NT2/D1 (cell line): ENCODE measurements at regions not wholly inside any gene's neighbourhood (a gene's known extent, or its start where the extent isn't known, plus 50 kb on each side); places are given as distances from the start of the nearest gene placed in this dataset.
"Not testable (repeated sequence)": the region's sequence is repeated elsewhere in the genome, so short reads cannot be mapped to it uniquely, and the experiment has no call there.

ENCODE experiments used
- SUZ12 ChIP-seq: IDR thresholded peaks from 2 replicates; pipeline ENCODE4 v1.6.1; 2011; ENCODE audit not compliant: insufficient read length, insufficient read depth; ENCODE audit errors: extremely low read depth
- ZNF274 ChIP-seq: IDR thresholded peaks from 2 replicates; pipeline ENCODE4 v1.6.1; 2011; ENCODE audit warnings: mild to moderate bottlenecking, low read depth, low read length

DNA sequence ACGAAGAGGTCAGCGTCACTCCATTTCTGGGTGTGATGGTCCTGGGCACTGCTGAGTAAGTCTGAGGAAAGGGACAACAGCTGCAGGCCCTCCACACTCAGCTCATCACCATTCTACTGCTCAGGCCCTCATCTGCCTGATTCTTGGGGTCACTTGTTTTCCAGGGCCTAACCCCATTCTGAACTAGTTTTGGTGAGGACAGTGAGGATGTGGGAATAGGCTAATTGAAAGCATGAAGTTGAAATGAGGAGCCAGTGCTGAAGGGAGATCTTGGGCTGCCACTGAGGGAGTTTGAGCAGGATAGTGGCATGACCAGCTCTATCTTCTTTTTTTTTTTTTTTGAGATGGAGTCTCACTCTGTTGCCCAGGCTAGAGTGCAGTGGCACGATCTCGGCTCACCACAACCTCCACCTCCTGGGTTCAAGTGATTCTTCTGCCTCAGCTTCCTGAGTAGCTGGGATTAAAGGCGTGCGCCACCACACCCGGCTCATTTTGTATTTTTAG, 155.7 kb downstream of the VEGFA start:
- TF ChIP-seq ZNF274, SUZ12: not testable (repeated sequence)
